Ovary (tissue), 7 donors: ENCODE measurements at regions not wholly inside any gene's neighbourhood (a gene's known extent, or its start where the extent isn't known, plus 50 kb on each side); places are given as distances from the start of the nearest gene placed in this dataset.

Source experiments
- DNase-seq, 5 donors: peaks; one replicate each; pipeline ENCODE4 v3.0.0-alpha.2; 2019 to 2020
- H3K27ac ChIP-seq, 2 donors: fragments of 200-600 bp; one replicate each; pipeline versions ENCODE4 v1.5.1 to v1.8.0; 2019 to 2022
- H3K27me3 ChIP-seq: fragments of 200-600 bp; one replicate; pipeline ENCODE4 v1.8.0; 2022
- H3K36me3 ChIP-seq: fragments of 200-600 bp; sonication (generic); one replicate; pipeline ENCODE4 v1.5.1; 2019
- H3K4me1 ChIP-seq: one replicate; pipeline ENCODE4 v1.8.1; 2013; ENCODE audit warnings: mild to moderate bottlenecking, moderate library complexity; ENCODE audit not compliant: insufficient read depth
- H3K4me3 ChIP-seq: fragments of 200-600 bp; sonication (generic); one replicate; pipeline ENCODE4 v1.5.1; 2017
- H3K9me3 ChIP-seq, 2 donors: fragments of 200-600 bp in 1 of 2; sonication (generic) in 1 of 2; one replicate each; pipeline versions ENCODE4 v1.5.1 to v1.8.1; 2013 to 2019; ENCODE audit warnings: mild to moderate bottlenecking in 1 of 2, moderate library complexity in 1 of 2
- CTCF ChIP-seq, 3 donors: fragments of 450-650 bp in 2 of 3; fragments of 200-600 bp in 1 of 3; IDR thresholded peaks; one replicate each; pipeline versions ENCODE4 v1.5.1 to v1.8.0; 2016 to 2022; ENCODE audit warnings: antibody characterized with exemption in 3 of 3, mild to moderate bottlenecking in 1 of 3
- EP300 ChIP-seq: sonication (generic); formaldehyde crosslinking; IDR thresholded peaks from one replicate; pipeline ENCODE4 v1.6.1; 2017; ENCODE audit warnings: antibody characterized with exemption
- POLR2A ChIP-seq: fragments of 450-650 bp; IDR thresholded peaks from one replicate; pipeline ENCODE4 v1.6.1; 2017; ENCODE audit warnings: antibody characterized with exemption, mild to moderate bottlenecking, moderate library complexity
- WGBS, 3 donors: extraction: QIAGEN DNeasy Blood & Tissue Kit in 1 of 3; methylation state at CpG; one replicate each; pipeline versions ENCODE4 v1.1.5 to v1.1.7; 2013 to 2017; 5-methylcytosine and 5-hydroxymethylcytosine counted together
- intact Hi-C, 4 donors: fragments of 100-400 bp; cut with DNase I; formaldehyde crosslinking; loops; one replicate each; pipeline versions ENCODE4 v1.11.0 to v1.15.1; 2022 to 2023
- donor health status: DM: no; HTN: no; CAD: no; lungs with moderate emphysema.
- donor health status: DM: no; HTN: no; CAD: no.
- donor health status: Bipolar disorder and iron deficiency.
- donor health status: DM: no; HTN: no; CAD: no.
- donor health status: DM: yes; HTN: yes; CAD: no.

GRCh38 chr1:191255354-191256054, 777.8 kb upstream of the BRINP3 start:
- no peak overlapping the region for H3K4me3 ChIP-seq
- WGBS, 3 donors = 88 to 92% (median 90%) methylated on average over 3 of the region's 3 CpGs
- no peaks in the 10 kb centered on the region for H3K9me3 ChIP-seq
- H3K27ac ChIP-seq = no peak overlapping the region
- DNase-seq = no peak
- intact Hi-C loops = no loop called here
- TF ChIP-seq CTCF (IDR thresholded peaks at IDR 0.05) = no peak
- TF ChIP-seq POLR2A = no peak
- no peak for TF ChIP-seq EP300
- no peaks in the 10 kb centered on the region for H3K4me1 ChIP-seq
- no peaks in the 10 kb centered on the region for H3K36me3 ChIP-seq
- H3K27me3 ChIP-seq = no peaks in the 10 kb centered on the region

GRCh38 chr1:191256917-191257316, 779.3 kb upstream of the BRINP3 start:
- Histone ChIP-seq H3K9me3 (no peaks in the 10 kb centered on the region), H3K4me1 (no peaks in the 10 kb centered on the region), H3K27me3 (no peaks in the 10 kb centered on the region), H3K4me3 (no peak overlapping the region), H3K36me3 (no peaks in the 10 kb centered on the region), H3K27ac (no peak overlapping the region)
- no peak for TF ChIP-seq POLR2A
- no peak for TF ChIP-seq CTCF (IDR thresholded peaks at IDR 0.05)
- no peak for TF ChIP-seq EP300
- WGBS, 3 donors = 85 to 88% (median 86%) methylated on average over 1 of the region's 1 CpG
- no peak for DNase-seq
- intact Hi-C loops = no loop called here

- WGBS, 3 donors = 59 to 73% (median 64%) methylated on average over 1 of the region's 1 CpG
Measured at GRCh38 chr1:191260056-191260455, 782.4 kb upstream of the BRINP3 start.

GRCh38 chr1:191261111-191261510, 783.4 kb upstream of the BRINP3 start:
- Histone ChIP-seq H3K9me3 (no peaks in the 10 kb centered on the region), H3K27ac (no peak overlapping the region), H3K4me1 (no peaks in the 10 kb centered on the region), H3K4me3 (no peak overlapping the region), H3K36me3 (no peaks in the 10 kb centered on the region), H3K27me3 (no peaks in the 10 kb centered on the region)
- intact Hi-C loops = no loop called here
- no peak for DNase-seq
- 89 to 91% (median 90%) methylated on average over 4 of the region's 4 CpGs for WGBS, 3 donors
- TF ChIP-seq EP300 = no peak
- no peak for TF ChIP-seq POLR2A
- TF ChIP-seq CTCF (IDR thresholded peaks at IDR 0.05) = no peak

More at GRCh38 chr1:191260056-191260455, 782.4 kb upstream of the BRINP3 start:
- intact Hi-C loops = no loop called here
- TF ChIP-seq EP300 = no peak
- TF ChIP-seq CTCF (IDR thresholded peaks at IDR 0.05) = no peak
- Histone ChIP-seq H3K9me3 (no peaks in the 10 kb centered on the region), H3K4me1 (no peaks in the 10 kb centered on the region), H3K4me3 (no peak overlapping the region), H3K27ac (no peak overlapping the region), H3K27me3 (no peaks in the 10 kb centered on the region), H3K36me3 (no peaks in the 10 kb centered on the region)
- DNase-seq = no peak
